SK-N-MC (cell line): ENCODE measurements at regions not wholly inside any gene's neighbourhood (a gene's known extent, or its start where the extent isn't known, plus 50 kb on each side); places are given as distances from the start of the nearest gene placed in this dataset.

ENCODE experiments used
- EZH2 ChIP-seq: fragments of 200-600 bp; sonication (generic); IDR thresholded peaks from one replicate; pipeline ENCODE4 v1.6.1; 2017; ENCODE audit warnings: antibody characterized with exemption
- FOXP2 ChIP-seq: optimal IDR thresholded peaks from 2 replicates; pipeline ENCODE3; 2011; ENCODE audit warnings: mild to moderate bottlenecking, moderate library complexity; ENCODE audit not compliant: insufficient read depth; ENCODE audit errors: extremely low read length, control extremely low read depth

GRCh38 chr7:125678771-125679170, 749.1 kb upstream of the POT1 start:
- TF ChIP-seq EZH2 (no peak), FOXP2 (no peak)
